OCI-LY7 (cell line): ENCODE measurements at regions not wholly inside any gene's neighbourhood (a gene's known extent, or its start where the extent isn't known, plus 50 kb on each side); places are given as distances from the start of the nearest gene placed in this dataset.
"Not testable (repeated sequence)": the region's sequence is repeated elsewhere in the genome, so short reads cannot be mapped to it uniquely, and the experiment has no call there.

Experiments used
- BruUV-seq: library from RNA; stranded (reverse); fragments of 400-500 nt; replicated peaks from 2 replicates; lab custom pipeline; 2021; lab: Mats Ljungman, UMichigan
- CTCF ChIA-PET: fragments of 300-600 bp; sonication (Branson Sonifier 250); formaldehyde crosslinking; loops from one replicate; lab custom pipeline; 2022; ENCODE audit warnings: antibody characterized with exemption; ENCODE audit not compliant: unreplicated experiment; lab: Charles Lee
- POLR2A ChIA-PET: fragments of 300-600 bp; sonication (Branson Sonifier 250); formaldehyde crosslinking; loops from one replicate; lab custom pipeline; 2022; ENCODE audit warnings: antibody characterized with exemption; lab: Charles Lee
- DNase-seq: peaks from one replicate; pipeline ENCODE4 v3.0.0-alpha.2; 2015; ENCODE audit warnings: low spot score
- H2AFZ ChIP-seq: fragments of 200-600 bp; sonication (generic), shearing (Covaris generic); 2 replicates; pipeline ENCODE4 v1.6.1; 2014; ENCODE audit warnings: mild to moderate bottlenecking, antibody characterized with exemption, low read length, moderate library complexity
- H3K27ac ChIP-seq: fragments of 200-600 bp; sonication (generic); 2 replicates; pipeline ENCODE4 v1.5.1; 2014; ENCODE audit warnings: mixed run types, low read depth, mild to moderate bottlenecking, moderate library complexity, low read length, inconsistent platforms; ENCODE audit not compliant: poor library complexity, severe bottlenecking
- H3K36me3 ChIP-seq: fragments of 200-600 bp; sonication (generic); 2 replicates; pipeline ENCODE4 v1.6.1; 2014; ENCODE audit warnings: mild to moderate bottlenecking, antibody characterized with exemption, low read length, moderate library complexity, mixed read lengths; ENCODE audit not compliant: insufficient read depth
- H3K4me1 ChIP-seq: fragments of 200-600 bp; sonication (generic); 2 replicates; pipeline ENCODE4 v1.5.1; 2014; ENCODE audit warnings: mild to moderate bottlenecking, low read length; ENCODE audit not compliant: insufficient read depth, poor library complexity, severe bottlenecking
- H3K4me2 ChIP-seq: fragments of 200-600 bp; sonication (generic); 2 replicates; pipeline ENCODE4 v1.6.1; 2014; ENCODE audit warnings: mild to moderate bottlenecking, low read length
- H3K4me3 ChIP-seq: fragments of 200-600 bp; sonication (generic); 2 replicates; pipeline ENCODE4 v1.5.1; 2014; ENCODE audit warnings: mild to moderate bottlenecking, low read depth, low read length; ENCODE audit not compliant: poor library complexity, severe bottlenecking
- H3K79me2 ChIP-seq: fragments of 200-600 bp; sonication (generic); 2 replicates; pipeline ENCODE4 v1.6.1; 2016; ENCODE audit warnings: low read depth, mild to moderate bottlenecking, low read length, moderate library complexity, mixed read lengths; ENCODE audit not compliant: insufficient read depth
- H3K9me2 ChIP-seq: fragments of 200-600 bp; sonication (generic); 2 replicates; pipeline ENCODE4 v1.6.1; 2016; ENCODE audit warnings: mild to moderate bottlenecking, low read length, mixed read lengths; ENCODE audit not compliant: insufficient read depth
- H3K9me3 ChIP-seq: fragments of 200-600 bp; sonication (generic); 2 replicates; pipeline ENCODE4 v1.6.1; 2014; ENCODE audit warnings: mild to moderate bottlenecking, mixed run types, low read length, mixed read lengths
- H4K20me1 ChIP-seq: fragments of 200-600 bp; sonication (generic); 2 replicates; pipeline ENCODE4 v1.6.1; 2014; ENCODE audit warnings: mild to moderate bottlenecking, antibody characterized with exemption, low read length, moderate library complexity, mixed read lengths; ENCODE audit not compliant: insufficient read depth
- CTCF ChIP-seq: fragments of 200-600 bp; sonication (generic); conservative IDR thresholded peaks from 2 replicates; pipeline ENCODE4 v1.5.1; 2014; ENCODE audit warnings: mild to moderate bottlenecking, antibody characterized with exemption, low read length, moderate library complexity, mixed read lengths
- EZH2phosphoT487 ChIP-seq: fragments of 200-600 bp; sonication (generic); IDR thresholded peaks from 2 replicates; pipeline ENCODE4 v1.6.1; 2018; ENCODE audit warnings: low read depth, borderline replicate concordance, mild to moderate bottlenecking, mixed run types, antibody characterized with exemption, low read length, moderate library complexity, mixed read lengths
- intact Hi-C: fragments of 100-400 bp; cut with micrococcal nuclease; formaldehyde crosslinking; loops from one replicate; pipeline ENCODE4 v1.10.0; 2022; ENCODE audit not compliant: unreplicated experiment

DNA sequence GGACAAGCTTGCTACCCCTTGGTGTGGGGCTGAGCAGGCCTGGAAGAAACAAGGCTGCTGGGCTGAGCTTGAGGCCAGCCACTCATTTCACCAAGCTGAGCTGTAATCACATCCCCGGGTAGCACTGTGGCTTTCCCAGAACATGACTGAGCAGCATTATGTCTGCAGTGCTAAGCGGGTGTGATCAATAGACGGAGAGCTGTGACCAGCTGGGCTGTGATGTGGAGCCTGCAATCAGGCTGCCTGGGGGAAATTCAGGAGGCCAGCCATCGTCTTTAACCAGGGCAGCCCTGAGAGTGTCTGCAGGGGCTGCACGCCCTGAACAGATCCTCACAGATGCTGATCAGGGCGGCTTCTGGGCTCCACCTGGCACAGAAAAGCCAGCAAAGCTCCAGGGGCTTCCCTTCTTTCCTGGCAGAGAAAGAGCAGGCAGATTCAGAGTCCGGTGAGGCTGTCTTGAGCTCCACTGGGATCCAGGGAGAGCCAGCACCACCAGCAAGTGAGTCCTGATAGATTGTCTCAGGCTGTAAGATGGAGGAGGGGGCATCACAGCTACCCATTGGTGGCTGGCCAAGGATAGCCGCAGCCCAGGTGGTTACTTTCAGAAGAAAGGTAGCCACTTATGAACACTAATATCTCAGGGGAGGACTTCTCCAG is 165.9 kb downstream of the NRN1 start:
- POLR2A ChIA-PET, result no interaction called here

GRCh38 chr6:5838656-5839396 is 167.9 kb downstream of the NRN1 start:
- Histone ChIP-seq H3K9me2 (no peaks in the 10 kb centered on the region), H3K36me3 (no peaks in the 10 kb centered on the region), H2AFZ (no peak overlapping the region), H3K4me1 (no peaks in the 10 kb centered on the region), H3K27ac (no peak overlapping the region), H3K9me3 (no peaks in the 10 kb centered on the region), H4K20me1 (no peaks in the 10 kb centered on the region), H3K4me3 (no peak overlapping the region), H3K4me2 (no peak overlapping the region), H3K79me2 (no peaks in the 10 kb centered on the region)
- TF ChIP-seq EZH2phosphoT487, result no peak
- TF ChIP-seq CTCF, result no peak
- intact Hi-C loops, result no loop called here
- no peak for DNase-seq
- BruUV-seq, result no TSS peak
- CTCF ChIA-PET, result no interaction called here
- POLR2A ChIA-PET, result no interaction called here

More for the DNA sequence above, 165.9 kb downstream of the NRN1 start:
- DNase-seq, result no peak
- H3K4me1 ChIP-seq, result no peaks in the 10 kb centered on the region
- no peaks in the 10 kb centered on the region for H3K9me2 ChIP-seq
- intact Hi-C loops, result no loop called here
- H4K20me1 ChIP-seq, result no peaks in the 10 kb centered on the region
- no peaks in the 10 kb centered on the region for H3K36me3 ChIP-seq
- H3K9me3 ChIP-seq, result no peaks in the 10 kb centered on the region
- no peaks in the 10 kb centered on the region for H3K79me2 ChIP-seq
- H3K4me3 ChIP-seq, result no peak overlapping the region
- BruUV-seq, result no TSS peak
- H3K4me2 ChIP-seq, result no peak overlapping the region
- TF ChIP-seq CTCF (no peak), EZH2phosphoT487 (no peak)
- no peak overlapping the region for H3K27ac ChIP-seq
- CTCF ChIA-PET, result no interaction called here
- no peak overlapping the region for H2AFZ ChIP-seq

DNA sequence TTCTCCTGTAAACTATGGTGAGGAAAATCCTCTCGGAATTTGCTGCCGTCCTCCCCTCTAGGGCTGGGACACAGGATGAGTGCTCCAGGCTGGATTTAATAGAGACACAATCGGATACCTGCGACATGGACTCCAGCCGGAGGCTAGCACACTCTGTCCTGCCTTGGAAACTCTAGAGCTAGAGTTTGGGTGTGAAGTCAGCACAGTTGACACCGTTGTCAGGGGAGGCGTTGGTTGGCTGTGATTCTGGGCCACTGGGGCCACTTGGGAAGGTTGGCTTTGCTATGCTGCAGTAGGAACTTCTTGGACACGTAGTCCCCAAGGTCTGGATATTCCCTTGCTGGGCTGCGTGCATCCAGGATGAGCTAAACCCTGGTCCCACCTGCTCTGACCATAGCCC is 169.4 kb downstream of the NRN1 start:
- H3K4me2 ChIP-seq, result no peak overlapping the region
- POLR2A ChIA-PET, result interaction anchor here (0.6 kb wide), 1 partner anchor 405 kb away, joined by 5 read pairs; no protein-coding TSS in a partner anchor
- H3K9me3 ChIP-seq, result no peaks in the 10 kb centered on the region
- intact Hi-C loops, result no loop called here
- H3K27ac ChIP-seq, result no peak overlapping the region
- TF ChIP-seq CTCF (no peak), EZH2phosphoT487 (no peak)
- no peak overlapping the region for H2AFZ ChIP-seq
- H4K20me1 ChIP-seq, result no peaks in the 10 kb centered on the region
- H3K4me3 ChIP-seq, result no peak overlapping the region
- H3K4me1 ChIP-seq, result peaks cover 5% of the 10 kb centered on the region
- H3K79me2 ChIP-seq, result no peaks in the 10 kb centered on the region
- no peak for DNase-seq
- CTCF ChIA-PET, result no interaction called here
- BruUV-seq, result no TSS peak
- H3K9me2 ChIP-seq, result no peaks in the 10 kb centered on the region
- no peaks in the 10 kb centered on the region for H3K36me3 ChIP-seq

DNA sequence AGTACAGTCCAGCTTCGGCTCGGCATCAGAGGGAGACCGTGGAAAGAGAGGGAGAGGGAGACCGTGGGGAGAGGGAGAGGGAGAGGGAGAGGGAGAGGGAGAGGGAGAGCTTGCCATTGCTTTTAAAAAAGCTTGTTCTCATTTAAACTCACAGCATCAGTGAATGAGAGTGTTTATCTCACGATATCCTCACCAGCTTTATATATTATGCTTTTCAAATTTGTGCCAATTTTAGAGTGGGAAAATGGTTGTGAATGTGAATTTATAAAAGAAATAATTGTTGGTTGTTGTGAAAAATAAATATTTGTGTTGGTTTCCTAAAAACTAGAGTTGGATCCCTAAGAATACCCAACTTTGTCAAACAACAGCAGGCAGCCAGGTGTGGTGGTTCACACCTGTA is 170.1 kb downstream of the NRN1 start:
- intact Hi-C loops, H3K9me2 ChIP-seq, H3K9me3 ChIP-seq, H3K4me2 ChIP-seq, H4K20me1 ChIP-seq, CTCF ChIA-PET, H3K4me3 ChIP-seq, BruUV-seq, DNase-seq, H2AFZ ChIP-seq, H3K36me3 ChIP-seq, H3K79me2 ChIP-seq, H3K27ac ChIP-seq: not testable (repeated sequence)
- peaks cover 12% of the 10 kb centered on the region for H3K4me1 ChIP-seq
- POLR2A ChIA-PET, result interaction anchor here (0.6 kb wide), 1 partner anchor 213 kb away, joined by 4 read pairs; no protein-coding TSS in a partner anchor
